Liver (tissue), 3 donors: ENCODE measurements at regions not wholly inside any gene's neighbourhood (a gene's known extent, or its start where the extent isn't known, plus 50 kb on each side); places are given as distances from the start of the nearest gene placed in this dataset.

Experiments
- ATF3 ChIP-seq: IDR thresholded peaks from 2 replicates; pipeline ENCODE4 v1.6.1; 2016; ENCODE audit warnings: antibody characterized with exemption
- CTCF ChIP-seq: fragments of 150-350 bp; IDR thresholded peaks from 2 replicates; pipeline ENCODE4 v1.5.1; 2017; ENCODE audit warnings: improper control_type of control experiment, low read depth, low read length; ENCODE audit not compliant: missing input control
- GABPA ChIP-seq, 2 donors: IDR thresholded peaks in 1 of 2; conservative IDR thresholded peaks in 1 of 2; 2 replicates each; pipeline ENCODE4 v1.6.1; 2016; ENCODE audit warnings: antibody characterized with exemption in 2 of 2, mild to moderate bottlenecking in 1 of 2, moderate library complexity in 1 of 2
- HNF4G ChIP-seq: IDR thresholded peaks from 2 replicates; pipeline ENCODE4 v1.6.1; 2016; ENCODE audit warnings: antibody characterized with exemption
- JUND ChIP-seq, 2 donors: IDR thresholded peaks; 2 replicates each; pipeline ENCODE4 v1.6.1; 2016; ENCODE audit warnings: antibody characterized with exemption in 2 of 2
- MAX ChIP-seq: IDR thresholded peaks from 2 replicates; pipeline ENCODE4 v1.6.1; 2016; ENCODE audit warnings: antibody characterized with exemption
- REST ChIP-seq: IDR thresholded peaks from 2 replicates; pipeline ENCODE4 v1.6.1; 2016; ENCODE audit warnings: antibody characterized with exemption, mild to moderate bottlenecking
- TAF1 ChIP-seq: conservative IDR thresholded peaks from 2 replicates; pipeline ENCODE4 v1.6.1; 2016; ENCODE audit warnings: antibody characterized with exemption, mild to moderate bottlenecking
- YY1 ChIP-seq: IDR thresholded peaks from 2 replicates; pipeline ENCODE4 v1.6.1; 2016; ENCODE audit warnings: antibody characterized with exemption, mild to moderate bottlenecking
- ZBTB33 ChIP-seq: IDR thresholded peaks from 2 replicates; pipeline ENCODE4 v1.6.1; 2016; ENCODE audit warnings: antibody characterized with exemption
- donor health status: healthy.
- donor health status: healthy.

GRCh38 chr18:52286675-52287074, 53.3 kb upstream of the DCC start:
- TF ChIP-seq CTCF (no peak), JUND (IDR thresholded peaks at IDR 0.05) (no peak), GABPA (IDR thresholded peaks at IDR 0.05 in 1 of 2, conservative IDR thresholded peaks at IDR 0.05 in 1 of 2) (no peak), ATF3 (no peak), MAX (no peak), TAF1 (no peak), YY1 (no peak), ZBTB33 (no peak), REST (no peak), HNF4G (no peak)
